Stimulated activated memory B cell treated with anti-CD40 and anti-IgM and Interleukin-4, amounts not matched to agents 10 μg/mL and 1 μg/mL and 100 μg/mL, for 72 hours (primary cell): ENCODE measurements at regions not wholly inside any gene's neighbourhood (a gene's known extent, or its start where the extent isn't known, plus 50 kb on each side); places are given as distances from the start of the nearest gene placed in this dataset.
"Not testable (repeated sequence)": the region's sequence is repeated elsewhere in the genome, so short reads cannot be mapped to it uniquely, and the experiment has no call there.

Experiments
- ATAC-seq: fragments of 150-1000 bp; cut with Tn5 transposase; 2 replicates; pipeline ENCODE4 v1.10.0; 2021
- H3K27ac Mint-ChIP-seq: one replicate; pipeline ENCODE4 v1.8.0; 2022; ENCODE audit warnings: mild to moderate bottlenecking, mixed read lengths
- H3K27me3 Mint-ChIP-seq: one replicate; pipeline ENCODE4 v1.8.0; 2022; ENCODE audit warnings: mixed read lengths
- H3K36me3 Mint-ChIP-seq: one replicate; pipeline ENCODE4 v1.8.0; 2022; ENCODE audit warnings: mixed read lengths
- H3K4me1 Mint-ChIP-seq: one replicate; pipeline ENCODE4 v1.8.0; 2022; ENCODE audit warnings: mixed read lengths
- H3K4me3 Mint-ChIP-seq: one replicate; pipeline ENCODE4 v1.8.0; 2022; ENCODE audit warnings: mild to moderate bottlenecking, moderate library complexity, mixed read lengths
- H3K9me3 Mint-ChIP-seq: one replicate; pipeline ENCODE4 v1.8.0; 2022; ENCODE audit warnings: mixed read lengths

DNA sequence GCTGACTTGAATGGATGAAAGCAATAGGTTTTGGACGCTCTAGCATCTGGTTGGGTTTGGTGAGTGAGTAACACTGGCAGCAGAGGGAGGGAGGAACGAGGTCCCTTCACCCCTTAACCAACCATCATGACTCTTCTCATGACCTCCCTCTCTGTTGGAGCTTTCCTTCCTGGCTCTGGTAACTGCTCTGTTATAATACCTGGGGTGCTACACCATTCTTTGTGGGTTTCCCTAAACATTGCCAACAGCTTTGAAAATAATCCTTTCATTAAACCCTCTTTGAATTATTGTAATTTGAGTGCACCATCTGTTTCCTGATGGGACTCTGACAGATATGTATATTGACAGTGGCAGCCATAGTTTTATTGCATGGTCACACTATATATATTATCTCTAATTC is 146.2 kb upstream of the PTPRG start:
- H3K36me3 Mint-ChIP-seq: no peaks in the 10 kb centered on the region
- no peak for ATAC-seq
- H3K27me3 Mint-ChIP-seq: peaks cover 9% of the 10 kb centered on the region
- H3K4me3 Mint-ChIP-seq: no peak overlapping the region
- no peak overlapping the region for H3K27ac Mint-ChIP-seq
- no peaks in the 10 kb centered on the region for H3K9me3 Mint-ChIP-seq
- no peaks in the 10 kb centered on the region for H3K4me1 Mint-ChIP-seq

DNA sequence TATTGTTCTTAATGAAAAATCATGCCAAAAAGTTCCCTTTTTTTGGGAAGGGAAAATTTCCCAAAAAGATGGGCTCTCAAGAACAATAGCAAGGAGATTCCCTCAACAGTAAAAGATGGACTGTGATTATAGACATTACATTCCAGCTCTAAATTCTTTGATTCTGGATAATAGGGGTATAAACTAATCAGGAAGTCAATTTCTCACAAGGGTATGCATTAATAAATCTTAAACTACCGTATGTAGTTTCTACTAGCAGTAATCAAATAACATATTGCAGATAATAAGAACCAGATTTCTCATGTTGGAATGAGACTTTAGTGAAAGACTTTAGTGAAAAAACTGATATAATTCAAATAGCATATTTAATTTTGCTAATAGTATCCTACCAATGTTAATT is 144.8 kb upstream of the PTPRG start:
- Mint-ChIP-seq H3K4me1 (no peaks in the 10 kb centered on the region), H3K4me3 (no peak overlapping the region), H3K27me3 (peaks cover 5% of the 10 kb centered on the region), H3K9me3 (no peaks in the 10 kb centered on the region), H3K36me3 (no peaks in the 10 kb centered on the region), H3K27ac (no peak overlapping the region)
- ATAC-seq: no peak

DNA sequence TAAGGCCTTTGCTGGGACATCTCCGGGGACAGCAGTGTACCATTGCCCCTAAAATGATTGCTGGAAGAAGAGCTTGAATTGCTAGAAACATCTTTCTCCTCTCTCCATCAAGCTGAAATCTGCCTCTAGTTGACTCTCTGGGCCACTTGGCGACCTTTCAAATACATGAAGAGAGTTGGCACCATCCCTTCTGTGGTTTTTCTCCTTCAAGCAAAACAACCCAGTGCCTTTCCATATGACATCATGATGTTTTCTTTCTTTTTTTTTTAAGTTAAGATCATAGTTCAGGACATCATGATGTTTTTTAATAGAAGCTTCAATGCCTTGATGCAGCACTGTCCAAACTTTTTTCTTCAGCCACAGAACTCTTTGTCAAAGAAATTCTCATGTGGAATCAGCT is 144.0 kb upstream of the PTPRG start:
- no peak for ATAC-seq
- H3K36me3 Mint-ChIP-seq: no peaks in the 10 kb centered on the region
- H3K9me3 Mint-ChIP-seq: no peaks in the 10 kb centered on the region
- H3K4me1 Mint-ChIP-seq: no peaks in the 10 kb centered on the region
- no peak overlapping the region for H3K27ac Mint-ChIP-seq
- H3K27me3 Mint-ChIP-seq: no peaks in the 10 kb centered on the region
- H3K4me3 Mint-ChIP-seq: no peak overlapping the region

DNA sequence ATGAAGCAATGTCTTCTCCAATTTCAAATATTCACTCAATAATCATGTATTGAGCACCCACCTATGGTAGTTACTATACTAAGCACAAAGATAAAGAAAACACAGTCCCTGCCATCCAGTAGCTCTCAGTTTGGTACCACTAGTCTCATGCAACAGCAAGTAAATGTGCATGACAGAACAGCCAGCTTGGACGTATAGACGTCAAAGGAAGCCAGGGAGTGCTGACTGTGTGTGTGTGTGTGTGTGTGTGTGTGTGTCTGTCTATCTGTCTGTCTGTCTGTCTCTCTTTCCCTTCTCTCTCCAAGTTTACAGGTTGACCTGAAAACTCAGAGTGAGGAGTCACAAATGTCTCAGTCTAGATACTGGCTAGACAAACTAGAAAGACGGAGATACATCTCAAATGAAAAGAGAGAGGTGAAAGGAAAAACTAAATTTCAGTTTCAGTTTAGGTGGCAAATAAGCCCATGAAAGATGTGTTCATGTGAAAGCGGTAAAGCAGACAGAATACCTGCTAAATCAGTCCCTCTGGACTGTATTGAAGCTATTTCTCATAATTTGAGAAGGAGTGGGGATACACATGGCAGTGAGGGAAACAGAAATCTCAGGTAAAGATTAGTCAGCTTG is 141.1 kb upstream of the PTPRG start:
- Mint-ChIP-seq H3K9me3 (peaks cover 2% of the 10 kb centered on the region), H3K27ac (no peak overlapping the region), H3K4me1 (no peaks in the 10 kb centered on the region), H3K36me3 (no peaks in the 10 kb centered on the region), H3K27me3 (no peaks in the 10 kb centered on the region), H3K4me3 (no peak overlapping the region)
- ATAC-seq: no peak

DNA sequence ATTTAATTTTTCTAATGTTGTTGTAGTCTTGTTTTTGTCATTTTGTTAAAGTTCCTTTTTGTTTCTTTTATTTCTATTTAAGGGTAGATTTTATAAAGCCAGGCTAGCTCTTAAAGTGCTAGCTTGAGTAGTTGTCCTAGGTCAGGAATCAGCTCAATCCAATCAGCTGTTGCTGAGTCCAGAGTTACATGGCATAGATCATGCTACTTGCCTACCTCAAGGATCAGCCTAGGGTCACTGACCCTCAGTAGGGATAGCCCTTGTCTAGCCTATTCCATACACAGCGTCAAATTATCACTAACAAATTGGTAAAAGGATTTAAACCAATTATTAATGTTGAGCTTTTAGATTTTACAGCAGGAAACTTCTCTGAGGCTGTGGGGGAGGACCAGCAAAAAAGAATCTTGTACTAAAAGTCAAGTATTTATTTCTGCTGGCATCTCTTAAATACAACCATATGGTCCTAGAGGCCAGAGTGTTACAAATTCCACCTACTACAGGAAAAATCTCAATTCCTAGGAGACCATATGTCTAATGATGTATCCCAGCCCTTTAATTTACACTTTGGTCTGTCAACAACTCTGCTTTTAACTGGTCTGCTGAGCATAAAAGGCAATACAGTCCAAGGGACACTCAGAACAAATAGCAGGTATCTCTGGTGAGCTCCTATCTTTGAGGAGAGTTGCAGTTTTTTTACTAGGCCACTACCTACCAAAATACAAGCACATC is 138.3 kb upstream of the PTPRG start:
- ATAC-seq: no peak
- no peaks in the 10 kb centered on the region for H3K4me1 Mint-ChIP-seq
- peaks cover 4% of the 10 kb centered on the region for H3K9me3 Mint-ChIP-seq
- no peaks in the 10 kb centered on the region for H3K36me3 Mint-ChIP-seq
- H3K4me3 Mint-ChIP-seq: no peak overlapping the region
- no peaks in the 10 kb centered on the region for H3K27me3 Mint-ChIP-seq
- H3K27ac Mint-ChIP-seq: no peak overlapping the region

DNA sequence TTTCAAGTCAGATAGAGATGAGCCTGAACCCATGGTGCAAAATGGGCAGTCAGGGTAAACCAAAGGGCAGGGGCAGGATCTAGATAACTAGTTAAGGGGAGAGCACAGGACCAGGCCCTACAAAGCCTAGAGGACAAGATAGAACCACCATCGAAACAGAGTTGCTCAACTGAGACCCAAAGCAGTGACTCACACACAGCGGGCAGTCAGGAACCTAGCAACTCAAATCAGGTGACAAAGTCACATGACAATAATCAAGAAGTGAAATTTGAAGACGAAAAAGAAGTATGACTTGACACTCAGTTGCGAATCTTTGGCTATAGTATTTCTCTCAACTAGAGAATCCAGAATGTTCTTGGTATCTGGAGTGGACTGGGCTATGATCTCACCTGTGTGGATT is 136.0 kb upstream of the PTPRG start:
- peaks cover 4% of the 10 kb centered on the region for H3K9me3 Mint-ChIP-seq
- H3K27me3 Mint-ChIP-seq: no peaks in the 10 kb centered on the region
- no peaks in the 10 kb centered on the region for H3K4me1 Mint-ChIP-seq
- H3K4me3 Mint-ChIP-seq: no peak overlapping the region
- ATAC-seq: no peak
- no peak overlapping the region for H3K27ac Mint-ChIP-seq
- H3K36me3 Mint-ChIP-seq: no peaks in the 10 kb centered on the region

DNA sequence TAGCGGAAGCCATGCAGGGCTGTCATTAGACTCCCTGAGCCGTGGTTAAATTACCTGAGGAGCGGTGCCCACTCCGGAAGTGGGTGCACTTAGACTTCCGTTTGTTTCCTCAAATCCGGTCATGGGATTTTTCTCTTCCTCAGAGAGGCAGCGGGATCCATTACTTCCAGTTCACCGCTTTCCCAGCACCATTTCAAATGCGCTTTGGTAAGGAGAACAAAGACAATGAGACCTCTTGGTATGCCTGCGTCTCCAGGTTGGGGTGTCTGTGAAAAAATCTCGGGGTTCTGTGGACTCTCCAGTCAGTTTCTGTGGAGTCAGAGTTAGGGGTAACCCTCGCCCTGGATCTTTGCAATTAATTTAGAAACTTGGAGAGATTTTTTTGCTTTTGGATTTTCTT is 132.3 kb upstream of the PTPRG start:
- Mint-ChIP-seq H3K4me3 (no peak overlapping the region), H3K9me3 (peaks cover 4% of the 10 kb centered on the region), H3K27ac (no peak overlapping the region), H3K27me3 (no peaks in the 10 kb centered on the region), H3K36me3 (no peaks in the 10 kb centered on the region), H3K4me1 (no peaks in the 10 kb centered on the region)
- no peak for ATAC-seq

DNA sequence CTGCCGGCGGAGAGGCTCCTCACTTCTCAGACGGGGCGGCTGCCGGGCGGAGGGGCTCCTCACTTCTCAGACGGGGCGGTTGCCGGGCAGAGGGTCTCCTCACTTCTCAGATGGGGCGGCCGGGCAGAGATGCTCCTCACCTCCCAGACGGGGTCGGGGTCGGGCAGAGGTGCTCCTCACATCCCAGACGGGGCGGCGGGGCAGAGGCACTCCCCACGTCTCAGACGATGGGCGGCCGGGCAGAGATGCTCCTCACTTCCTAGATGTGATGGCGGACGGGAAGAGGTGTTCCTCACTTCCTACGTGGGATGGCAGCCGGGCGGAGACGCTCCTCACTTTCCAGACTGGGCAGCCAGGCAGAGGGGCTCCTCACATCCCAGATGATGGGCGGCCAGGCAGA is 126.5 kb upstream of the PTPRG start:
- H3K4me3 Mint-ChIP-seq, H3K27ac Mint-ChIP-seq, ATAC-seq, H3K36me3 Mint-ChIP-seq, H3K4me1 Mint-ChIP-seq, H3K27me3 Mint-ChIP-seq, H3K9me3 Mint-ChIP-seq: not testable (repeated sequence)

DNA sequence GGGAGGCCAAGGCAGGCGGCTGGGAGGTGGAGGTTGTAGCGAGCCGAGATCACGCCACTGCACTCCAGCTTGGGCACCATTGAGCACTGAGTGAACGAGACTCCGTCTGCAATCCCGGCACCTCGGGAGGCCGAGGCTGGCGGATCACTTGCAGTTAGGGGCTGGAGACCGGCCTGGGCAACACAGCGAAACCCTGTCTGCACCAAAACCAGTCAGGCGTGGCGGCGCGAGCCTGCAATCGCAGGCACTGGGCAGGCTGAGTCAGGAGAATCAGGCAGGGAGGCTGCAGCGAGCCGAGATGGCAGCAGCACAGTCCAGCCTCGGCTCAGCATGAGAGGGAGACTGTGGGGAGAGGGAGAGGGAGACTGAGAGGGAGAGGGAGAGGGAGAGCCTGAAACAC is 126.0 kb upstream of the PTPRG start:
- not testable (repeated sequence) for H3K27me3 Mint-ChIP-seq, H3K9me3 Mint-ChIP-seq, H3K4me1 Mint-ChIP-seq, H3K27ac Mint-ChIP-seq, H3K36me3 Mint-ChIP-seq, ATAC-seq, H3K4me3 Mint-ChIP-seq

DNA sequence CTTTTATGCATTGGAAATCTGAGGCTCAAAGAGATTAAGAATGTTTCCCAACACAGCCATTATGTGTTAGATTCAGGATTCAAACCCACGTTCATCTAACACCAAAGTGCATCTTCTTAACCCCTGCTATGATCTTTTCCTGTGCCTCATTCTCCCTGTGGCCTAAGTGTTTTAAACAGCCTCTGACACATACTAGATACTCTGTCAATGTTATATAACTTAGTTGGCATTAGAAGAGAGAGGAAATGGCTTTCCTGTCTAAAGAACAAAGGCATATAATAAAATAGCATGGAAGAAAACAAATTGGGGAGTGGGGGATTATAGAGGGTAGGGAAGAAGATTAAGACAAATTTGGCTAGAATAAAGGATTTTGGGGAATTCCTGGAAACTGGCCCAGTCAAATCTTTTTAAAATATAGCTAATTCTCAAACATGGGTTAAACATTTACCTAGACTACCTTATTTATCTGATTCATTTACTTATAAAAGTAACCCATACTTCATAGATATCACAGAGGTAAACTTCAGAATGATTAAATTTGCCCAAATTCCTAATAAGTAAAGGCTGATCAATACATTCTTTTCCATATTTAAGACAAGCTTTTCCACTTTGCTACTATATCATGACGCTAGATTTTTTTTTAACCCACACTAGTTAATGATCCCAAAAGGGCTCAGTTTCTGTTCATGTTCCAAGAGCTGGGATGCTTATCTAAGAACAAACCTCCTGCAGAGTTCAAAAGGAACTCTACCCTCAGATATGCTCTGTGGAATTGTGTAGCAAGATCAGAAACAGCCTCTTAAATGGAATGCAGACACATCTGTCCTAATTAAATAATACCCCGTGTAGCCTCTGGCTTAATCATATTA is 122.9 kb upstream of the PTPRG start:
- ATAC-seq: no peak
- Mint-ChIP-seq H3K9me3 (peaks cover 3% of the 10 kb centered on the region), H3K36me3 (no peaks in the 10 kb centered on the region), H3K4me1 (no peaks in the 10 kb centered on the region), H3K4me3 (no peak overlapping the region), H3K27me3 (peaks cover 12% of the 10 kb centered on the region), H3K27ac (no peak overlapping the region)

DNA sequence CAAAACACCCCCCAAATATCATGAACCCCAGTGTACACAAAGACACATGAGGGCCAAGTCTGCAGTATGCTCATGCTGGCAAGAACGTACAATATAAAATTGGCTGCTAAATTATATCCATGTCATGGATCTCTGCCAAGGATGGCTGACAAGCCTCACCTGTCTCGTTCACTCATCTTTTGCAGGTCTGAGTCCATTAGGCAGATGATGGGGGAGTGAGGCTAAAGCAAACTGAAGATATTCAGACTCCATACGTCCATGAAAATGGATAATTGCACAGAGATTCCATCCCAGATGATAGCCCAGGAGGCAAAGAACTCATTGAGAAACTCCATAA is 122.3 kb upstream of the PTPRG start:
- ATAC-seq: no peak
- H3K36me3 Mint-ChIP-seq: no peaks in the 10 kb centered on the region

DNA sequence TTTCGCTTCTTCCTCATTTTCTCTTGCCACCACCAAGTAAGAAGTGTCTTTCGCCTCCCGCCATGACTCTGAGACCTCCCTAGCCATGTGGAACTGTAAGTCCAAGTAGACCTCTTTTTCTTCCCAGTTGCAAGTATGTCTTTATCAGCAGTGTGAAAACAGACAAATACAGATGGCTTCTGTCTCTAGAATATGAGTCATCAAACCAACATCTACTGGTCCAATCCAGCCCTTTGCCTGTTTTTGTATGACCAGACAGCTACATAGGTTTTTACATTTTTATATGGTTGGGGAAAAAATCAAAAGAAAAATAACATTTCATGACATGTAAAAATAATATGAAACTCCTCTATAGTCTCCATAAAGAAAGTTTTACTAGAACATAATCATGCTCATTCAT is 118.7 kb upstream of the PTPRG start:
- no peak overlapping the region for H3K27ac Mint-ChIP-seq
- H3K4me3 Mint-ChIP-seq: no peak overlapping the region
- H3K36me3 Mint-ChIP-seq: no peaks in the 10 kb centered on the region
- peaks cover 12% of the 10 kb centered on the region for H3K27me3 Mint-ChIP-seq
- no peak for ATAC-seq
- no peaks in the 10 kb centered on the region for H3K4me1 Mint-ChIP-seq
- no peaks in the 10 kb centered on the region for H3K9me3 Mint-ChIP-seq

More for the DNA sequence above, 122.3 kb upstream of the PTPRG start:
- Mint-ChIP-seq H3K9me3 (peaks cover 3% of the 10 kb centered on the region), H3K4me1 (no peaks in the 10 kb centered on the region), H3K4me3 (no peak overlapping the region), H3K27me3 (peaks cover 12% of the 10 kb centered on the region), H3K27ac (no peak overlapping the region)

DNA sequence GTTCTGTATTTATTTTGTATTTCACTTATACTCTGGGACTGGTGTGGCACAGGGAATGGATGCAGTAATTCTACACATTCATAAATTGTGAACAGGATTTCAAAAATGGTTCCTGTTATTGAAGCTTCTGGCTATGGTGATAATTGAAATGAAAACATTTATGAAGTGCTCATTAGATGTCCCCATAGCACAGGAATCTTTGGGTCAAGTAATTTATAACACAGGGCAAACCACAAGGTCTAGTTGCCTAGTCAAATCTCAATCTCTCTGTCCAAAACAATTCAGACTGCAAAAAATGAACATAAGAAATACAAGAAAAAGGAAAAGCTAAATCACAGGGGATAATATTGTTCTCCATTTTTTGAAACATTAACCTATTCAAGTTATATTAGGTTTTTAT is 117.5 kb upstream of the PTPRG start:
- no peaks in the 10 kb centered on the region for H3K4me1 Mint-ChIP-seq
- no peak for ATAC-seq
- peaks cover 12% of the 10 kb centered on the region for H3K27me3 Mint-ChIP-seq
- H3K36me3 Mint-ChIP-seq: no peaks in the 10 kb centered on the region
- no peak overlapping the region for H3K27ac Mint-ChIP-seq
- H3K9me3 Mint-ChIP-seq: no peaks in the 10 kb centered on the region
- no peak overlapping the region for H3K4me3 Mint-ChIP-seq

DNA sequence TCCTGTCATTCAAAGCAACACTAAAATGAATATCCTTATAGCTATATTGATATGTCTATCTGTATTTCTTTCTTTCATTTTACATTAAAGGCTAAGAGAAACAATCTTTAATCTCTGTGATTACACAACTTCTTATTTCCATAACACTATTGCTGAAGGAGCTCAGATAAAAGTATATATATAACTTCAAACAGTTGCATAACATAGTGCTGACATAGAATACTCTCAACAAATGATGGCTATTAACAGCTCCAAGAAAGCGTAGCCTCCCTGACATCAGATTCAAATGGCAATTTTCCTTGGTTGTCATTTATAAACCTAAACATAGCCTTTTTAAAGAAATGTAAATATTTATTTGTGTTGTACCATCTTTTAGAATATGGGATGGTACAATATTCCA is 116.6 kb upstream of the PTPRG start:
- no peaks in the 10 kb centered on the region for H3K9me3 Mint-ChIP-seq
- H3K27ac Mint-ChIP-seq: no peak overlapping the region
- no peak overlapping the region for H3K4me3 Mint-ChIP-seq
- no peaks in the 10 kb centered on the region for H3K4me1 Mint-ChIP-seq
- peaks cover 12% of the 10 kb centered on the region for H3K27me3 Mint-ChIP-seq
- no peaks in the 10 kb centered on the region for H3K36me3 Mint-ChIP-seq
- ATAC-seq: no peak

DNA sequence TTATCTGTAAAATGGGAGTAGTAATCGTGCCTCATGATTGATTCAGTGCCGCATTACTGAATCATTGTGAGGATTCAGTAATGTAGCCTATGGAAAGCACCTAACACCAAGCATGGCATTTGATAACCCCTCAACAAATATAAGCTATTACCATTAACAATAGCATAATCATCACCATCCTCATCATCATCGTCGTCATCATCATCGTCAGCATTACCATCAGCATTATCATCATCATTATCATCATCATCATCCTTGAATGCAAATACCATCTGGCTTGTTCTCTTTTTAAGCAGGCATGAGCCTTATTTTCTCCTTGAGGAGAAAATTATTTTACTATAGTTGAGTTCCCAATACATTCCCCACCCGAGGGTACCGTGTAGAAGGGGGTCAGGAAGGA is 115.4 kb upstream of the PTPRG start:
- H3K4me3 Mint-ChIP-seq: no peak overlapping the region
- no peaks in the 10 kb centered on the region for H3K4me1 Mint-ChIP-seq
- no peak for ATAC-seq
- H3K27ac Mint-ChIP-seq: no peak overlapping the region
- peaks cover 3% of the 10 kb centered on the region for H3K27me3 Mint-ChIP-seq
- no peaks in the 10 kb centered on the region for H3K9me3 Mint-ChIP-seq
- H3K36me3 Mint-ChIP-seq: no peaks in the 10 kb centered on the region

DNA sequence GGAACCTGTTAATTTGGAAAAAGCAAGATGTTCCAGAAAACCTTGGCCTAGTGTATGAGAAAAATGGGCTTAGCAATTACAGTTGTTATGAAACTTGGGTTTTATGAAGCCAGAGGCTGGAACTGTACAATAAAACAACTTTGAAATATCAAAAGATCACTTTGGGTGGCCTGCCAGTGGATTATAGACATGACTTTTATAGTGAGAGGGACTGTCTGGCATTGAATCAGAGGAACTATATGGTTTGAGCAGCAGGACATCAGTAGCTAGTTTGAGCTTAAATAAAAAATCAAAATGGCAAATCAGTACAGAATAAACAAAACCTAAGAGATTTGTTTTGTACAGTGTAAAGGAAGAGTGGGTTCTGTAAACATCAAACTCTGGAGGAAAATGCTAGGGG is 115.0 kb upstream of the PTPRG start:
- H3K36me3 Mint-ChIP-seq: no peaks in the 10 kb centered on the region

More for the DNA sequence above, 115.0 kb upstream of the PTPRG start:
- ATAC-seq: no peak
- no peaks in the 10 kb centered on the region for H3K27me3 Mint-ChIP-seq
- H3K9me3 Mint-ChIP-seq: no peaks in the 10 kb centered on the region
- H3K4me1 Mint-ChIP-seq: no peaks in the 10 kb centered on the region
- no peak overlapping the region for H3K4me3 Mint-ChIP-seq
- H3K27ac Mint-ChIP-seq: no peak overlapping the region
